Limb (tissue), 2 donors: ENCODE measurements at regions not wholly inside any gene's neighbourhood (a gene's known extent, or its start where the extent isn't known, plus 50 kb on each side); places are given as distances from the start of the nearest gene placed in this dataset.

Experiments
- DNase-seq, 2 donors: peaks; one replicate each; pipeline ENCODE4 v3.0.0-alpha.2; 2016; ENCODE audit errors: extremely low spot score in 2 of 2

DNA sequence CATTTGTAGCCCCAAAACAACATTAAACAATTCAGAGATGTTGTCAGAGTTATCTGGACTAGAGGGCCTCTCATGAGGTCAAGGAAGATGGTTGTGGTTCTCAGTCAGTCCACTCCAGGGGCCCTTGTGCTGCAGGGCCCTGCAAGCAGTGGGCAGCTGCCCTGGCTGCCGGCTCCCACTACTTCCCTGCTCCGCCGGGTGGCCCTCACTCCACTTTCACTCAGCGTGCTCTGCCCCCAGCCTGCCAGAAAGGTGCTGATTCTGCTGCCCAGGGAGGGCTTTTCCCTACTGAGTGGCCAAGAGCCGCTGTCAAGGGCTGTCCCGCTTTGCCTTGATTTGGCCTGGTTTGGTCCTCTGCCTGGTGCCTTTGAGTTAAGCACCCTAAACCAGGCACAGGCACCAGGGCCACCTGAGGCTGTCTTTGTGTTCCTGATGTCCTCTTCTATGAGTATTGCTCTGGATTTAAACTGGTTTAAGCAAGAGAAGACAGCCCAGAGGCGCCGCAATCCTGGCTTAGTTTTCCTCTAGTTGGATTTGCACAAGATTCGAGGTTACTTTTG is 117.2 kb downstream of the GADD45G start:
- DNase-seq: no peak

DNA sequence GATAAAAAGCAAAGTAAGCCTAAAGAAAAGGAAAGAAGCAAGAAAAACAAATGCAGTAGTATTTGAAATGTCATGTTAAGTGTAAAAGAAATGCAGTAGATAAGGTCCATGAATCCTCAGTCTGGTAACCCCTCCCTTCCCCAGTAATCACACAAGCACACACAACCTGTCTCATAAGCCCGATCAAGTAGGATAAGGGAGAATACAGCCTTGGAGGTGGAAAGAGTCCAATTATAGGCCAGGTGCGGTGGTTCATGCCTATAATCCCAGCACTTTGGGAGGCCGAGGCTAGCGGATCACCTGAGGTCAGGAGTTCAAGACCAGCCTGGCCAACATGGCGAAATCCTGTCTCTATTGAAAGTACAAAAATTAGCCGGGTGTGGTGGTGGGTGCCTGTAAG is 117.9 kb downstream of the GADD45G start:
- DNase-seq: no peak

- DNase-seq: no peak
Measured at GRCh38 chr9:89723469-89724100, 118.8 kb downstream of the GADD45G start.

DNA sequence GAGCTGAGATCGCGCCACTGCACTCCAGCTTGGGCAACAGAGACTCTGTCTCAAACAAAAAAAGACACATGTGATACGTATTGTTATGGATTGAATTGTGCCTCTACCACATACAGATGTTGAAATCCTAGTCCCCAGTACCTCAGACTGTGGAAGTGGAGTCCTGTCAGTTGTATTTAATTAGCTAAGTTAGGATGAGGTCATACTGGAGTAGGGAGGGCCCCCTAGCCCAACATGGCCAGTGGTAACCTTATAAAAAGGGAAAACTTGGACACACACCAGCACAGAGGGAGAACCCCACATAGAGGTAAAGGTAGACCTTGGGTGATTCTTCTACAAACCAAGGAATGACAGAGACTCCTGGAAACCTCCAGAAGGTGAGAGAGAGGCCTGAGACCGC is 119.8 kb downstream of the GADD45G start:
- DNase-seq: no peak

- DNase-seq: no peak
Measured at GRCh38 chr9:89725271-89725670, 120.5 kb downstream of the GADD45G start.

GRCh38 chr9:89729954-89730530 is 125.2 kb downstream of the GADD45G start:
- no peak for DNase-seq

DNA sequence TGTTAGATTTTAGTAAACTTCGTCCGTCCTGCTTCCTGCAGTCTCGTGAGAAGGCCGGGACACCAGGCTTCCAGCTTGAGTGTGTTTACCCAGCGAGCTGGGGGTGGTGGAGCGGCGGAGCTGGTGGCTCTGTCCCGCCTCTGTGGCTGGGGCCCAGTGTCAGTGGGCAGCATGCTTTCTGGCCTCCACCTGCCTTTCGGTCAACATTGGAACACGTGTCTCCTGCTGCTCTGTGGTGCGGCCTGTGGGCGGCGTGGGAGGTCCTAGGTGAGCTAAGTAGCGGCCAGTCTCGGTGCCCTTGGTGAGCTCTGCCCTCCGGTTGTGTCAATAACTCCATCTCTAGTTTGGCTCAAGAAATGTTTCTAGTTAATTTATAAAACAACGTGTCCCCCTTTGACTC is 125.9 kb downstream of the GADD45G start:
- DNase-seq: no peak

- DNase-seq: no peak
Measured at GRCh38 chr9:89731262-89732182, 126.7 kb downstream of the GADD45G start.

GRCh38 chr9:89732295-89732938 is 127.6 kb downstream of the GADD45G start:
- no peak for DNase-seq

DNA sequence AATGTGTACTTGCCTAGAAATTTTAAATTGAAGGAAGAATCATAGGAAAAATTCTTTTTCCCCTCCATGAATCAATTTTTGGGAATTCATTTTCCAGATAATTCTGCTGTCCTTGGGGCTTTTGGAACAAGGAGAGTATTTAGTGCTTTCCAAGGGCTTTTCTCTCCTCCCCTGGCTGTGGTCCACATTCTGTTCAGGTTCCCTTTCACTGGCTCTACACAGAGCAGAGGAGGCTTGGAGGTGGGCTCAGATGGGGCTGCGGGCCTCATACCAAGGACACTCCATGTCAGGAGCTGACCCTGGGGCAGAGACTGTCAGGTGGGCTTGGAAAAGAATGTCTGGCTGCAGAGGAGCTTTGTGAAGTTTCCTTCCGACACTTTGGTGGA is 128.1 kb downstream of the GADD45G start:
- no peak for DNase-seq

DNA sequence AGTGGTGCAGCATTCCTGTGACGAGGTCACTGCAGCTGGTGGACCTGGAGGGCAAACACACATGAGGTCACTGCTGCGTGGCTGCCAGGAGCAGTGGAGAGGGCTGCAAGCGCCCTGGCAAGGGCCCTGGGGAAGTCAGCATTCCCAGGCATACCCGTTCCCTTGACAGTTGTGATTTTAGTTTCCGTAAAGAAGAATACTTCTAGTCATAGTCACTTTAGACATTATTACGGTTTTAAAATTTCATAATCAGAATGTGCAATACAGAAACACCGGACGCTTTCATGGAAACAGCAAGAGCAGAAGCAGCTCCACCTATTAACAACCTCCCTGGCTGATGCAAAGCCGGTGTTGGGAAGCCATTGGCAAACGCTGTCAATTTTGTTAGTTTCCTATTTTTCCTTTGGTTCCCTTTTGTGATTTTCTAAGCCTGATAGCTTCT is 129.8 kb downstream of the GADD45G start:
- no peak for DNase-seq

DNA sequence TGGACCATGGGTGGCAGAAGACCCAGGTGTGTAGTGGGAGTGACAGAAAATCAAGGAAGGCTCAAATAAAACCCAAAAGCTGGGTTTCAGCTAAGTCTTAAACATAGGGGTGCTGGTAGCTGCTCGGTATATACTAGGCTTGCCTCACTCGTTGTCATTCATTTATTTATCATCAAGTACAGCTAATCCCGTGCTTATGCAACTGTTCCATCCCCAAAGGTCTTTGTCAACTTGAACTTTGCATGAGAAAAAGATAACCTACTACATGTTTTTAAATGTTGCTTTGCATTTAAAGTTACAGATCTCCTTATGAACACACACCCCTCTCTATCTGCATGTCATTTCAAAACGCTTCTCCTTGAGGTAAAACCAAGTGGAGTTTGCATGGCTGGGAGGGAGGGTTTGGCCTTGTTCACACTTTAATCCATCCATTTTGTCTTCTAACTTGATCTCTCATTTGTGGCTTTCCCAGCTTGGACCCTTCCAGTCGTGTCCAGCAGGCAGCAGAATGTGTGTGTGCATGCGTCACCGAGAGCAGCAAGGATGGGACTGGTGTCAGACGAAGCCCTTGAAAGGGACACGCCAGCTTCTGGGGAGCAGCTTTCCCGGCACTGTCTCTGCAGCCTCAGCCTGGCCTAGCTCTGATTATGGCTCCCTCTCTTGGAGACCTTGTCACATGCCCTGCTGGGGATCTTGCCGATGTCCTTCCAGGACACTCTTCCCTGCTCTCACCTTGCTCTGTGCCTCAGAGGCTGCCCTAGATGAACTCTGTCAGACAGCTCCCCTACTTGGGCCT is 133.5 kb downstream of the GADD45G start:
- no peak for DNase-seq

DNA sequence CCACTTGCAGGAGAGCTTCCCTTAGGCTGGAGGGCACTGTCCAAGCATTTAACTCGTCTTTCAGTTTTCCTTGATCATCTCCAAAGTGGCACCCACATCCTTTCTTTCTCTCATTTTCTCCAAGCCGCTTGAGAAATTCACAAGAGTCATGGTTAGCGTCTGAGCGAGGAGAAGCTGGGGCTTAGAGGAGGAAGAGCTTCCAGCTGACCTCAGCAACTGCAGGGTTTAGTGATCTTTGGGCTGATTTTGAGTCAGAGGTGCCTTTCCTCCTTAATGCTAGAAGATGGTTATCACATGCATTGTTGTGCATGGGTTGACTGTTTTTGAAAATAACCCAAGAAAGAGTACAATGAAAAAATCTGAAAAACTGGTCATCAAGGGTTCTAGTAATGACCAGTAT is 134.7 kb downstream of the GADD45G start:
- no peak for DNase-seq

DNA sequence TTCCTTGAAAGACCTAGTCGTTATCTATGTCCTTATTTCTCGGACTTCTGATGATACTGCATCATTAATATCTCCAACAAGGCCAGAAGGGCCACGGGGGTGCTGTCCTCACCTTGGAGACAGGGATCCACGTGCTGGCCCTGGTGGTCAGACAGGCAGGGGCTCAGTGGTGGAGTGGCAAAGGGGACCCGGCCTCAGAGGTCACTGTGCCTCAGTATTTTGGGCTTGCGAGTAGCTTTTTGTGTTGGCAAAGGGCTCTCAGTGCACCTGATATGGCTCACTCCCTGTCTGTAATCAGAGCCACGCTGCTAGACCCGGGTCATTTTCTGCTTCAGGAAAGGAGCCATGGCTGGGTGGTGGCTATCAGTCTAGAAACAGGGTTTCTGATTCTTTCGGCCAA is 135.1 kb downstream of the GADD45G start:
- no peak for DNase-seq

GRCh38 chr9:89740722-89741121 is 135.9 kb downstream of the GADD45G start:
- no peak for DNase-seq

GRCh38 chr9:89742660-89743059 is 137.8 kb downstream of the GADD45G start:
- no peak for DNase-seq

- DNase-seq: no peak
Measured at GRCh38 chr9:89743216-89743572, 138.4 kb downstream of the GADD45G start.

GRCh38 chr9:89743573-89744254 is 138.9 kb downstream of the GADD45G start:
- DNase-seq: no peak

DNA sequence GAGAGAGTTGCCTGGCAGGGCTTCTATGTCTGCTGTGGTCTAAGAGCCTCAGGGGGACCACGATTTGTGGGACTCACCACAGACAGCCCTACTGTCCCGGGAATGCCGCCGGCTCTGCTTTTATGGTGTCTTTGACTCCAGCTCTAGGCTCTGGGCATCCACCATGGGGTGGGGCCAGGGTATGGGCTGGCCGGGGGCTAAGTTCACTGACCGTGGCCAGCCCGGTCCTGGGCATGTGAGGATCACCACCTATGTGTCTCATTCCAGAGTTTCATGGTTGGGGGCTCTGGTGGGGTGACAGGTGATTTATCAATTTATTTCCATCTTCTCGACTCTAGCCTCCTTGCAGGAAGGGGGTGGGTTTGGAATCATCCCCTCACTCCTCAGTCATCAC is 139.4 kb downstream of the GADD45G start:
- DNase-seq: no peak

DNA sequence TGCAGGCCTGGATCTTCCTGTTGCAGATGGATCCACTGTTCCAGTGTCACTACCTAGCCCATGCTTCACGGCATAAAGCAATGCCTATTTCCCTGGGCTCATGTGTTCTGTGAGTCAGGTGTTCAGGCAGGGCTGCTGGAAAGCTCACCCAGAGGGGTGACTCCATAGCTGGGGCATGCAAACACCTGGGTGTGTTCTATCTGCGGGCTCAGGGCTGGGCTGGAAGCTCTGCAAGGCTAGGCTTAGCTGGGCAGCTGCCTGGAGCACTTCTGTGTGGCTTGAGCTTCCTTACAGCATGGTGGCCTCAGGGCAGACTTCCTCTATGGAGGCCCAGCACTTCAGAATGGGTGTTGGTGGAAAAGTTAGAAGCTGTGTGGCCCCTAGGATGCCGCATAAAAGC is 139.9 kb downstream of the GADD45G start:
- DNase-seq: no peak
